ENCODE measurements at regions not wholly inside any gene's neighbourhood (a gene's known extent, or its start where the extent isn't known, plus 50 kb on each side); places are given as distances from the start of the nearest gene placed in this dataset.
"Not testable (repeated sequence)": the region's sequence is repeated elsewhere in the genome, so short reads cannot be mapped to it uniquely, and the experiment has no call there.

DNA sequence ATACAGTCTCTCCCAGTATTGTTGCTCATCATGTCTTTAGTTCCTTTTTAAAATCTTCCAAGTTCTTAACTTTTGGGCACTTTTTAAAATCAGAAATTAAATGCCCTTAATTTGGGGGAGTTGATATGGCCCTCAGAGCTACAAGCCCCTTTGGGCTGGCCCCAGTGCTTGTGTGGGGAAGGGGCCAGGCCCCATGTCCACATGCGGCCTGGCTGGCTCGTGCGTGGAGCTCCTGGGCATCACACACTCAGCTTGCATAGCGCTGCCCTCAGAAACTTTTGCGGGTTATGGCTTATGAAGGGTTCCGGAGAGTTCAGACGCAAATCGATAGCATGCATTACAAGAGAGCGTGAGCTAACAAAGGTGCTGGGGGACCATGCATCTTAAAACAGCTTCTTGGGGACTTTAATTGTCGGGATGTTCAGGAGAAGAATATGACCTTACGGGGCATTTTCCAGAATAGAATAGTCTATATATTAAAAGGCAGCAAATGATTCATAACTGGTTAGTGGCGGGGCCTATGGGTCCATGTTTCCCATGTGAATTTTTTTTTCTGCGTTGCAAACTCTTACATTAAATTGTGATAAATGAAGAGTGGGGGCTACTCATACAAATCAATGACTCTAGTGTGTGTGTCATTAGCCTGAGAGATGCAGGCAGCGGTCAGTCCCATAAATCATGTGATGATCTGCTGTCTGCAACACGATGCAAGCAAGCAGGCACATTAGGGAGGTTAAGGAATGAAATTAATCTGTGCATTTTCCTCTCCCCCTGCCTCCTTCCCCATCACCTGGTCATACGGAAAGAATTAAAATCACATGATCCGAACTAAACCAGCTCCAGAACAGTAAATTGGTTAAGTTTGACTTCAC lies 185.8 kb upstream of the TSHZ3 start:
- CTCF ChIA-PET, result no interaction called here
- POLR2A ChIA-PET (ENCODE audit: low non-redundant PET), result no interaction called here
- TF ChIP-seq, protein P1, sequence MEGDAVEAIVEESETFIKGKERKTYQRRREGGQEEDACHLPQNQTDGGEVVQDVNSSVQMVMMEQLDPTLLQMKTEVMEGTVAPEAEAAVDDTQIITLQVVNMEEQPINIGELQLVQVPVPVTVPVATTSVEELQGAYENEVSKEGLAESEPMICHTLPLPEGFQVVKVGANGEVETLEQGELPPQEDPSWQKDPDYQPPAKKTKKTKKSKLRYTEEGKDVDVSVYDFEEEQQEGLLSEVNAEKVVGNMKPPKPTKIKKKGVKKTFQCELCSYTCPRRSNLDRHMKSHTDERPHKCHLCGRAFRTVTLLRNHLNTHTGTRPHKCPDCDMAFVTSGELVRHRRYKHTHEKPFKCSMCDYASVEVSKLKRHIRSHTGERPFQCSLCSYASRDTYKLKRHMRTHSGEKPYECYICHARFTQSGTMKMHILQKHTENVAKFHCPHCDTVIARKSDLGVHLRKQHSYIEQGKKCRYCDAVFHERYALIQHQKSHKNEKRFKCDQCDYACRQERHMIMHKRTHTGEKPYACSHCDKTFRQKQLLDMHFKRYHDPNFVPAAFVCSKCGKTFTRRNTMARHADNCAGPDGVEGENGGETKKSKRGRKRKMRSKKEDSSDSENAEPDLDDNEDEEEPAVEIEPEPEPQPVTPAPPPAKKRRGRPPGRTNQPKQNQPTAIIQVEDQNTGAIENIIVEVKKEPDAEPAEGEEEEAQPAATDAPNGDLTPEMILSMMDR (conservative IDR thresholded peaks at IDR 0.05; ENCODE audit: low read depth), result no peak
- DNase-seq (ENCODE audit: low spot score), result no peak
- no peak overlapping the region for H3K27ac ChIP-seq

DNA sequence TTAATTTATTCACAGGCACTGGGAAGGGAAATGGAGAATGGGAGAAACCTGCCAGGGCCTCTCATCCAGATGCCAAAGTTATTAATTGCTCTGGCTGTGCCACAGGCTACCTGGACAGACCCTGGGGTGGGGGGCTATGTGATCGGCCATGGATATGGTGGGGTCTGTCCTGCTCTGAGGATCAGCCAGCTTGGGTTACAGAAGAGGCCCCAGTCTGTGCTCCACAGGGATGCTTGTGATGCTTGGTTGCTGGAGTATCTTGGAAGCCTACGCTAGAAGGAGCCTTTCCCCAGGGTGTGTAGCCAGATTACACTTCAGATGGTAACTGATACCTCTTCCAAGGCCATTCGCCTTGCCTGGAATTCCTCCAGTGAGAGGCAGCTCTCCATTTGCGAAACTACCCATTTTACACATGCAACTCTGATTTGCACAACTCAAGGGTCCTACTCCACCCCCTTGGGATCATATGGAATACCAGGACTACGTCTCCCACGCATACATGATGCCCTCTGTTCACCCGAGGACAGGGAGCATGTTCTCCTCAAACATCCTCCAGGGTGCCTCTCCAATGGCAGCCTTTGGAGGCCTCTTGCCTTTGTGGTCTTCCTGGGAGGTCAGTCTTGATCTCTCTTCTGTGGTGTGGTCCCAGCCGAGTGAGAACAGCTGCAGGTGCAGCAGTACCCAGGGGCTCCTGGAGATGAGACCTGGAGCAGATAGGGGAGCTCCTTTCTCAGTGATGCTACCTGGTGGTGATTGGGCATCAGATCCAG lies 186.6 kb upstream of the TSHZ3 start:
- H3K27ac ChIP-seq, result no peak overlapping the region
- TF ChIP-seq, protein P1 (conservative IDR thresholded peaks at IDR 0.05; ENCODE audit: low read depth), result no peak
- ChIA-PET POLR2A (ENCODE audit: low non-redundant PET) (no interaction called here), CTCF (no interaction called here)
- DNase-seq (ENCODE audit: low spot score), result no peak

DNA sequence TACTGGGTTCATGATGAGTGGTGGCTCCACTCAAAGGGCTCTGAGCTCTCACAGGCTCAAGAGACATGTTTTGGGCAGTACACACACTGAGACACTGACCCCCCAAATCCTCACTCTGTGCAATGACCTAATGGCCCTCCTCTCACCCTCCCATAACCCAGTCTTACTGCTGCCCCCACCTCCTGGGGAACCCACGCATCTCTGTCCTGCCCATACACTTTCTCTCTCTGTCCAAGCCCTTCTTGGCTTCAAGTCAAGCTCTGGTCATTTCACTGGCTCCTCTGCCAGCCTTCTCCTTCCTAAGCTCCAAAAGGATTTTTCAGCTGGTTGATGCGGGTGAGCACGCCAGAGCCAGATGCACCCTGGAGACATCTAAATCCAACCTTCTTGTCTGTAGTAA lies 187.9 kb upstream of the TSHZ3 start:
- H3K27ac ChIP-seq, result no peak overlapping the region
- no peak for DNase-seq (ENCODE audit: low spot score)
- TF ChIP-seq, protein P1 (conservative IDR thresholded peaks at IDR 0.05; ENCODE audit: low read depth), result no peak
- ChIA-PET CTCF (no interaction called here), POLR2A (ENCODE audit: low non-redundant PET) (no interaction called here)

DNA sequence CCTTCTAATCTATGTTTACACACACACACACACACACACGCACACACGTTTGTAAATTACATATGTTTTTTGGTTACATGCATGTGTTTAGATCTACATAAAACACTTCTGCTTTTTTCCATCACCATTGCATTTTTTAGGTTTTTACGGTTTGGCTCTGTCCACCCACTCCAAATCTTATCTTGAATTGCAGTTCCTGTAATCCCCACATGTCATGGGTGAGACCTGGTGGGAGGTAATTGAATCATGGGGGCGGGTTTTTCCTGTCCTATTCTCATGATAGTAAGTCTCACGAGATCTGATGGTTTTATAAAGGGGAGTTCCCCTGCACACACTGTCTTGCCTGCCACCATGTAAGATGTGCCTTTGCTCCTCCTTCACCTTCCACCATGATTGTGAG lies 188.7 kb upstream of the TSHZ3 start:
- H3K27ac ChIP-seq; POLR2A ChIA-PET (ENCODE audit: low non-redundant PET); DNase-seq (ENCODE audit: low spot score); CTCF ChIA-PET: not testable (repeated sequence)

DNA sequence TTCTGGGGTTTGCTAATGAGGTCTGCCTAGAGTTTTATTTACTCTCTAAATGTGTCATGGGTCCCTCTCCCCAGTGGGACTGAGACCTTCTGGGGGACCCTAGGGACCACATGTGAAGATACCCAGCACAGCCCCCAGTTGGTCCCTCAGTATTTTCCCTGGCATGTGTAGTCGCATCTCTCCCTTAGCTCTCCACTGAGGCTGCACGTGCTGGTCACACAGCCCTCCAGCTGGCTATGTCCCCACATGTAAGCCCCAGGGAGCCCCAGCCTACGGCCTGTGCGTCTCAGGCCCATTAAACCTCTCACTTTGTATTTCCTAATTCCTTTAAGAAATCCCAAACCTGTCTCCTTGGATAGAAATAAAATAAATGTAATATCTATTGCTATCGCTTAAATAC lies 189.6 kb upstream of the TSHZ3 start:
- POLR2A ChIA-PET (ENCODE audit: low non-redundant PET), result no interaction called here
- no peak for DNase-seq (ENCODE audit: low spot score)
- H3K27ac ChIP-seq, result no peak overlapping the region
- TF ChIP-seq, protein P1 (conservative IDR thresholded peaks at IDR 0.05; ENCODE audit: low read depth), result no peak
- CTCF ChIA-PET, result no interaction called here

DNA sequence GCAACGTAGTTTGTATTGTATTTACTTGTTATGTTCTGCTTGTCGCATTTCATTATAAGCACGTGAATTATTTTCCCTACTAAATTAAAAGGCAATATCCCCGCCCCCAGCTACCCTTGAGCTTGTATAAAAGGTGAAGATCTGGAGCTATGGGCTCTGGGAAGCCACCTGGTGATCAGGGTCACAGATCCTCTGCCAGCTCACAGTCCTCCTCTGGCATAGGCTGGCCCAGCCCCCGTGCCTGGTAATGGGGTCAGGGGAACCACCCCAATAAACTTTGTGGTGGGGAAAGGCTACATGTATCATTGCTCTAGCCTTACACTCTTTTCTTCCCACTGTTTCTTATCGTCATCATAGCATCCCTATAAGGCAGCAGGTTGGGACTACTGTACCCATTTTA lies 190.2 kb upstream of the TSHZ3 start:
- POLR2A ChIA-PET (ENCODE audit: low non-redundant PET), result no interaction called here
- H3K27ac ChIP-seq, result no peak overlapping the region
- no peak for DNase-seq (ENCODE audit: low spot score)
- CTCF ChIA-PET, result no interaction called here
- TF ChIP-seq, protein P1 (conservative IDR thresholded peaks at IDR 0.05; ENCODE audit: low read depth), result no peak

DNA sequence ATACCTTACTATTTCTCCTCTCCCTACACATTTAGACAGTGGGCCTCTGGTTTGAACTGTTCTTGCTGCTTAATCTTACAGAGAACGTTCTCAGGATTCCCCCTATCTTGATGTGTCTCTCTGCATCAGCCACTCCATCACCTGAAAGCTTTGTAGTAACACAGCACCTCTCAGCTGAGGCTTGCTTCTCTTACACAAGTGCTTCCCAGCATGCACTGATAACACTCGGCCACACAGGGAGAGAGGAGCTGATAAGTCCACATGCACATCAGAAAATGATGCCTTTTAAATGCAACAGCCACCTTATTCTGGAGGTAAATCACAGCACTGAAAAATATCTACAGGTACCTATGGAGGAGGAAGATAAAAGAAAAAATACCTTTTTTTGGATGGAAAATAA lies 192.2 kb upstream of the TSHZ3 start:
- DNase-seq (ENCODE audit: low spot score), result no peak
- TF ChIP-seq, protein P1 (conservative IDR thresholded peaks at IDR 0.05; ENCODE audit: low read depth), result no peak
- H3K27ac ChIP-seq, result no peak overlapping the region
- ChIA-PET POLR2A (ENCODE audit: low non-redundant PET) (no interaction called here), CTCF (no interaction called here)
